ENCODE measurements at regions not wholly inside any gene's neighbourhood (a gene's known extent, or its start where the extent isn't known, plus 50 kb on each side); places are given as distances from the start of the nearest gene placed in this dataset.

DNA sequence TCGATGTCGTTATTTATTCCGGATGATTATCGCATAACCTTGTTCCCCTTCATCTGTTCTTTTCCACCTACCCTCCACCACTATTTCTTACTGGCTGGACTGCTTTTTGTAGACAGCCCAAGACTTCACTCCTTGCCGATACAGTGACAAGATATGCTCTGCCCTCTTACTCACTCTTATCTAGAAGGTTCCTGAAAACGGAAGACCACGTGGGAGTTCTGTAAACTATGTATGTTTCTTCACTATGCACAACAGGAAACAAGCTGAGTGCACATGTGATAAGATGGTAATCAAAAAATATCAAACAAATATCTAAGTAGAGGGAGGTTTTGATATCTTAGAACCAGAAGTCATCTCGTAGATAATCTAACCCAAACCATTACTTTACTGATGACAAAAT, 122.9 kb upstream of the ARHGAP20 start:
- TF ChIP-seq, protein P1, sequence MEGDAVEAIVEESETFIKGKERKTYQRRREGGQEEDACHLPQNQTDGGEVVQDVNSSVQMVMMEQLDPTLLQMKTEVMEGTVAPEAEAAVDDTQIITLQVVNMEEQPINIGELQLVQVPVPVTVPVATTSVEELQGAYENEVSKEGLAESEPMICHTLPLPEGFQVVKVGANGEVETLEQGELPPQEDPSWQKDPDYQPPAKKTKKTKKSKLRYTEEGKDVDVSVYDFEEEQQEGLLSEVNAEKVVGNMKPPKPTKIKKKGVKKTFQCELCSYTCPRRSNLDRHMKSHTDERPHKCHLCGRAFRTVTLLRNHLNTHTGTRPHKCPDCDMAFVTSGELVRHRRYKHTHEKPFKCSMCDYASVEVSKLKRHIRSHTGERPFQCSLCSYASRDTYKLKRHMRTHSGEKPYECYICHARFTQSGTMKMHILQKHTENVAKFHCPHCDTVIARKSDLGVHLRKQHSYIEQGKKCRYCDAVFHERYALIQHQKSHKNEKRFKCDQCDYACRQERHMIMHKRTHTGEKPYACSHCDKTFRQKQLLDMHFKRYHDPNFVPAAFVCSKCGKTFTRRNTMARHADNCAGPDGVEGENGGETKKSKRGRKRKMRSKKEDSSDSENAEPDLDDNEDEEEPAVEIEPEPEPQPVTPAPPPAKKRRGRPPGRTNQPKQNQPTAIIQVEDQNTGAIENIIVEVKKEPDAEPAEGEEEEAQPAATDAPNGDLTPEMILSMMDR (IDR thresholded peaks at IDR 0.05) = no peak
- TF ChIP-seq POLR2A (IDR thresholded peaks at IDR 0.05) = no peak

All from testis (tissue), 2 donors.